CD8-positive, alpha-beta memory T cell (primary cell): ENCODE measurements at regions not wholly inside any gene's neighbourhood (a gene's known extent, or its start where the extent isn't known, plus 50 kb on each side); places are given as distances from the start of the nearest gene placed in this dataset.
"Not testable (repeated sequence)": the region's sequence is repeated elsewhere in the genome, so short reads cannot be mapped to it uniquely, and the experiment has no call there.

ENCODE experiments used
- CTCF ChIA-PET: fragments of 350-600 bp; sonication (Branson Sonifier 250); formaldehyde crosslinking; loops from one replicate; lab custom pipeline; 2021; ENCODE audit warnings: antibody characterized with exemption; lab: Charles Lee
- POLR2A ChIA-PET: fragments of 350-600 bp; sonication (Branson Sonifier 250); formaldehyde crosslinking; loops from one replicate; lab custom pipeline; 2021; ENCODE audit warnings: antibody characterized with exemption; lab: Charles Lee
- DNase-seq, 5 donors: peaks; one replicate each; pipeline versions ENCODE4 v3.0.0 to v3.0.0-alpha.2; 2020 to 2022; ENCODE audit warnings: mixed read lengths in 1 of 5
- H3K27ac ChIP-seq: one replicate; pipeline ENCODE4 v1.7.0; 2013; ENCODE audit warnings: low read depth, mild to moderate bottlenecking, low read length, moderate library complexity
- H3K27me3 ChIP-seq: 2 replicates; pipeline ENCODE4 v1.7.0; 2013; ENCODE audit warnings: low read length, mild to moderate bottlenecking; ENCODE audit not compliant: insufficient read depth, poor library complexity, severe bottlenecking
- H3K36me3 ChIP-seq: 2 replicates; pipeline ENCODE4 v1.7.0; 2013; ENCODE audit warnings: mild to moderate bottlenecking, low read length, moderate library complexity; ENCODE audit not compliant: insufficient read depth
- H3K4me1 ChIP-seq: 2 replicates; pipeline ENCODE4 v1.7.0; 2013; ENCODE audit warnings: mild to moderate bottlenecking, low read length, moderate library complexity; ENCODE audit not compliant: insufficient read depth
- H3K4me3 ChIP-seq: 2 replicates; pipeline ENCODE4 v1.7.0; 2013; ENCODE audit warnings: mild to moderate bottlenecking, low read length
- H3K9me3 ChIP-seq: 2 replicates; pipeline ENCODE4 v1.7.0; 2013; ENCODE audit warnings: mild to moderate bottlenecking, low read length
- H3K27ac Mint-ChIP-seq, 8 donors: one replicate each; pipeline ENCODE4 v1.8.0; 2020 to 2021; ENCODE audit warnings: mixed read lengths in 8 of 8, mild to moderate bottlenecking in 6 of 8, inconsistent platforms in 3 of 8, moderate library complexity in 3 of 8
- H3K27me3 Mint-ChIP-seq, 2 donors: one replicate each; pipeline ENCODE4 v1.8.0; 2020 to 2021; ENCODE audit warnings: mixed read lengths in 2 of 2, mild to moderate bottlenecking in 1 of 2, moderate library complexity in 1 of 2
- H3K36me3 Mint-ChIP-seq, 3 donors: one replicate each; pipeline ENCODE4 v1.8.0; 2020 to 2021; ENCODE audit warnings: mixed read lengths in 3 of 3, inconsistent platforms in 1 of 3, mild to moderate bottlenecking in 1 of 3
- H3K4me1 Mint-ChIP-seq, 3 donors: one replicate each; pipeline ENCODE4 v1.8.0; 2020 to 2021; ENCODE audit warnings: mixed read lengths in 3 of 3, inconsistent platforms in 1 of 3, mild to moderate bottlenecking in 1 of 3
- H3K4me3 Mint-ChIP-seq, 7 donors: one replicate each; pipeline ENCODE4 v1.8.0; 2020 to 2021; ENCODE audit warnings: mixed read lengths in 7 of 7, mild to moderate bottlenecking in 6 of 7, moderate library complexity in 4 of 7, inconsistent platforms in 2 of 7
- H3K9me3 Mint-ChIP-seq, 5 donors: one replicate each; pipeline ENCODE4 v1.8.0; 2020 to 2022; ENCODE audit warnings: mixed read lengths in 5 of 5, mild to moderate bottlenecking in 3 of 5, moderate library complexity in 2 of 5, inconsistent platforms in 1 of 5

- Mint-ChIP-seq H3K36me3 (no peaks in the 10 kb centered on the region), H3K27ac (no peak overlapping the region), H3K4me3 (no peak overlapping the region), H3K27me3 (peaks cover 0 to 1% of the 10 kb centered on the region in 2 donors), H3K4me1 (no peaks in the 10 kb centered on the region), H3K9me3 (peaks cover 0 to 3% (median 0%) of the 10 kb centered on the region in 5 donors)
- peak in 1 of 5 donors; percentile 22 for DNase-seq
- POLR2A ChIA-PET, result no interaction called here
- H3K27me3 ChIP-seq, result no peaks in the 10 kb centered on the region
- H3K9me3 ChIP-seq, result no peaks in the 10 kb centered on the region
- no peak overlapping the region for H3K27ac ChIP-seq
- H3K4me1 ChIP-seq, result no peaks in the 10 kb centered on the region
- CTCF ChIA-PET, result no interaction called here
- H3K36me3 ChIP-seq, result no peaks in the 10 kb centered on the region
- no peak overlapping the region for H3K4me3 ChIP-seq
Measured at GRCh38 chr1:99507906-99508732, 137.8 kb upstream of the PALMD start.

- H3K27ac Mint-ChIP-seq, H3K9me3 ChIP-seq, H3K4me1 Mint-ChIP-seq, DNase-seq, H3K36me3 Mint-ChIP-seq, H3K36me3 ChIP-seq, H3K4me1 ChIP-seq, H3K4me3 ChIP-seq, CTCF ChIA-PET, H3K27me3 Mint-ChIP-seq, H3K27me3 ChIP-seq, POLR2A ChIA-PET, H3K9me3 Mint-ChIP-seq, H3K4me3 Mint-ChIP-seq, H3K27ac ChIP-seq: not testable (repeated sequence)
Measured at GRCh38 chr1:99508733-99509445, 137.0 kb upstream of the PALMD start.

- H3K4me1 ChIP-seq, H3K4me3 Mint-ChIP-seq, H3K27me3 ChIP-seq, DNase-seq, H3K36me3 Mint-ChIP-seq, H3K9me3 ChIP-seq, H3K27ac Mint-ChIP-seq, H3K4me1 Mint-ChIP-seq, POLR2A ChIA-PET, H3K9me3 Mint-ChIP-seq, H3K27ac ChIP-seq, H3K4me3 ChIP-seq, CTCF ChIA-PET, H3K36me3 ChIP-seq: not testable (repeated sequence)
- peaks cover 3 to 13% of the 10 kb centered on the region in 2 donors for H3K27me3 Mint-ChIP-seq
Measured at GRCh38 chr1:99514823-99515552, 130.9 kb upstream of the PALMD start.

GRCh38 chr1:99516141-99516540 is 129.8 kb upstream of the PALMD start:
- no peaks in the 10 kb centered on the region for H3K27me3 ChIP-seq
- no peaks in the 10 kb centered on the region for H3K36me3 Mint-ChIP-seq
- no peak overlapping the region for H3K4me3 Mint-ChIP-seq
- ChIA-PET CTCF (no interaction called here), POLR2A (no interaction called here)
- no peaks in the 10 kb centered on the region for H3K4me1 ChIP-seq
- no peaks in the 10 kb centered on the region for H3K9me3 ChIP-seq
- no peak overlapping the region for H3K27ac Mint-ChIP-seq
- H3K36me3 ChIP-seq, result no peaks in the 10 kb centered on the region
- H3K4me3 ChIP-seq, result no peak overlapping the region
- no peak for DNase-seq
- H3K4me1 Mint-ChIP-seq, result no peaks in the 10 kb centered on the region
- peaks cover 0 to 6% (median 0%) of the 10 kb centered on the region in 5 donors for H3K9me3 Mint-ChIP-seq
- H3K27me3 Mint-ChIP-seq, result peaks cover 3 to 13% of the 10 kb centered on the region in 2 donors
- H3K27ac ChIP-seq, result no peak overlapping the region

- H3K27me3 Mint-ChIP-seq, result peaks cover 3 to 13% of the 10 kb centered on the region in 2 donors
- no peaks in the 10 kb centered on the region for H3K9me3 ChIP-seq
- DNase-seq, result no peak
- H3K27ac Mint-ChIP-seq, result no peak overlapping the region
- POLR2A ChIA-PET, result no interaction called here
- CTCF ChIA-PET, result no interaction called here
- H3K27ac ChIP-seq, result no peak overlapping the region
- peaks cover 0 to 6% (median 0%) of the 10 kb centered on the region in 5 donors for H3K9me3 Mint-ChIP-seq
- no peaks in the 10 kb centered on the region for H3K36me3 Mint-ChIP-seq
- H3K4me1 ChIP-seq, result no peaks in the 10 kb centered on the region
- H3K4me3 ChIP-seq, result no peak overlapping the region
- H3K27me3 ChIP-seq, result no peaks in the 10 kb centered on the region
- no peaks in the 10 kb centered on the region for H3K36me3 ChIP-seq
- H3K4me1 Mint-ChIP-seq, result no peaks in the 10 kb centered on the region
- H3K4me3 Mint-ChIP-seq, result no peak overlapping the region
Measured at GRCh38 chr1:99520121-99520520, 125.8 kb upstream of the PALMD start.

GRCh38 chr1:99525331-99525730 is 120.6 kb upstream of the PALMD start:
- Mint-ChIP-seq H3K9me3 (peaks cover 0 to 2% (median 0%) of the 10 kb centered on the region in 5 donors), H3K4me3 (no peak overlapping the region), H3K27ac (no peak overlapping the region), H3K4me1 (no peaks in the 10 kb centered on the region), H3K36me3 (no peaks in the 10 kb centered on the region), H3K27me3 (no peaks in the 10 kb centered on the region)
- no peak overlapping the region for H3K27ac ChIP-seq
- no peaks in the 10 kb centered on the region for H3K4me1 ChIP-seq
- no peaks in the 10 kb centered on the region for H3K36me3 ChIP-seq
- no peak overlapping the region for H3K4me3 ChIP-seq
- no peaks in the 10 kb centered on the region for H3K9me3 ChIP-seq
- CTCF ChIA-PET, result no interaction called here
- no peak for DNase-seq
- H3K27me3 ChIP-seq, result no peaks in the 10 kb centered on the region
- POLR2A ChIA-PET, result no interaction called here

- no peaks in the 10 kb centered on the region for H3K4me1 Mint-ChIP-seq
- H3K27me3 Mint-ChIP-seq, result no peaks in the 10 kb centered on the region
- no peaks in the 10 kb centered on the region for H3K4me1 ChIP-seq
- ChIA-PET POLR2A (no interaction called here), CTCF (no interaction called here)
- H3K4me3 Mint-ChIP-seq, result no peak overlapping the region
- no peak overlapping the region for H3K27ac Mint-ChIP-seq
- no peaks in the 10 kb centered on the region for H3K36me3 ChIP-seq
- H3K36me3 Mint-ChIP-seq, result no peaks in the 10 kb centered on the region
- no peaks in the 10 kb centered on the region for H3K27me3 ChIP-seq
- H3K27ac ChIP-seq, result no peak overlapping the region
- H3K4me3 ChIP-seq, result no peak overlapping the region
- H3K9me3 ChIP-seq, result no peaks in the 10 kb centered on the region
- H3K9me3 Mint-ChIP-seq, result peaks cover 0 to 2% (median 0%) of the 10 kb centered on the region in 5 donors
- DNase-seq, result no peak
Measured at GRCh38 chr1:99527078-99527477, 118.8 kb upstream of the PALMD start.

- H3K4me3 Mint-ChIP-seq, result no peak overlapping the region
- peaks cover 0 to 2% (median 0%) of the 10 kb centered on the region in 5 donors for H3K9me3 Mint-ChIP-seq
- ChIA-PET POLR2A (no interaction called here), CTCF (no interaction called here)
- Histone ChIP-seq H3K27ac (no peak overlapping the region), H3K4me3 (no peak overlapping the region), H3K27me3 (no peaks in the 10 kb centered on the region), H3K9me3 (no peaks in the 10 kb centered on the region), H3K36me3 (no peaks in the 10 kb centered on the region), H3K4me1 (no peaks in the 10 kb centered on the region)
- no peaks in the 10 kb centered on the region for H3K36me3 Mint-ChIP-seq
- no peak overlapping the region for H3K27ac Mint-ChIP-seq
- no peak for DNase-seq
- no peaks in the 10 kb centered on the region for H3K4me1 Mint-ChIP-seq
- peaks cover 0 to 3% of the 10 kb centered on the region in 2 donors for H3K27me3 Mint-ChIP-seq
Measured at GRCh38 chr1:99527545-99527944, 118.4 kb upstream of the PALMD start.
